ENCODE measurements at regions not wholly inside any gene's neighbourhood (a gene's known extent, or its start where the extent isn't known, plus 50 kb on each side); places are given as distances from the start of the nearest gene placed in this dataset.

DNA sequence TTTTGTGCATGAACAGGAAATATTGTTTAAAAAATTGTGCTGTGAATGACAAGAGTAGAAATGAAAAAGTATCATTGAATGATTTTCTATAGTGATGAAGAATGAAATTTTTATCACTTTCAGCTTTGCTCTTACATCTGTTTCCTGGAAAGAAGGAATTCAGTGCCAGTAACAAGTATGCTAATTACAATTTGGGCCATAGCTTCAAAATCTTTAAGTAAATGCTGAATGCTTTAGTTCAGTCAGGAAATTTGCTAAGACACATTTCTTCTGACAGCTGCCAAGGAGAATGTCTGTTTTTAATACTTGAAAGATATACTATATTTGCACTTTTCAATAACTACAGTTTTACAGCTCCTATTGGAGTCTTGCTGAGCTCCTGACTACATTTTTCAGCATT lies 203.7 kb upstream of the RSPO3 start:
- no peak for DNase-seq
- no peaks in the 10 kb centered on the region for H3K9me3 ChIP-seq (replicated peaks; ENCODE audit: insufficient read depth, low read length)
- no peaks in the 10 kb centered on the region for H3K9me2 ChIP-seq (replicated peaks; ENCODE audit: insufficient read depth, low read length)
- no peak overlapping the region for H3K4me2 ChIP-seq (ENCODE audit: low read depth, low read length)
- H3K79me2 ChIP-seq (ENCODE audit: low read length), result no peaks in the 10 kb centered on the region
- TF ChIP-seq, protein P1, sequence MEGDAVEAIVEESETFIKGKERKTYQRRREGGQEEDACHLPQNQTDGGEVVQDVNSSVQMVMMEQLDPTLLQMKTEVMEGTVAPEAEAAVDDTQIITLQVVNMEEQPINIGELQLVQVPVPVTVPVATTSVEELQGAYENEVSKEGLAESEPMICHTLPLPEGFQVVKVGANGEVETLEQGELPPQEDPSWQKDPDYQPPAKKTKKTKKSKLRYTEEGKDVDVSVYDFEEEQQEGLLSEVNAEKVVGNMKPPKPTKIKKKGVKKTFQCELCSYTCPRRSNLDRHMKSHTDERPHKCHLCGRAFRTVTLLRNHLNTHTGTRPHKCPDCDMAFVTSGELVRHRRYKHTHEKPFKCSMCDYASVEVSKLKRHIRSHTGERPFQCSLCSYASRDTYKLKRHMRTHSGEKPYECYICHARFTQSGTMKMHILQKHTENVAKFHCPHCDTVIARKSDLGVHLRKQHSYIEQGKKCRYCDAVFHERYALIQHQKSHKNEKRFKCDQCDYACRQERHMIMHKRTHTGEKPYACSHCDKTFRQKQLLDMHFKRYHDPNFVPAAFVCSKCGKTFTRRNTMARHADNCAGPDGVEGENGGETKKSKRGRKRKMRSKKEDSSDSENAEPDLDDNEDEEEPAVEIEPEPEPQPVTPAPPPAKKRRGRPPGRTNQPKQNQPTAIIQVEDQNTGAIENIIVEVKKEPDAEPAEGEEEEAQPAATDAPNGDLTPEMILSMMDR (IDR thresholded peaks at IDR 0.05; ENCODE audit: low read length), result no peak
- TF ChIP-seq EZH2 (optimal IDR thresholded peaks at IDR 0.05; ENCODE audit: low read depth, low read length), result no peak
- no peak for TF ChIP-seq EZH2phosphoT487 (IDR thresholded peaks at IDR 0.05; ENCODE audit: low read length)
- H3K4me1 ChIP-seq (ENCODE audit: low read length), result no peaks in the 10 kb centered on the region
- H3K27ac ChIP-seq (ENCODE audit: low read length), result no peak overlapping the region
- H3K9ac ChIP-seq (ENCODE audit: low read length), result no peak overlapping the region
- H4K20me1 ChIP-seq (ENCODE audit: insufficient read depth, low read length), result no peaks in the 10 kb centered on the region
- H2AFZ ChIP-seq (ENCODE audit: low read length), result no peak overlapping the region
- no peaks in the 10 kb centered on the region for H3F3A ChIP-seq (ENCODE audit: insufficient read depth, low read length)
- no peaks in the 10 kb centered on the region for H3K27me3 ChIP-seq (replicated peaks; ENCODE audit: insufficient read depth, low read length)
- no peaks in the 10 kb centered on the region for H3K36me3 ChIP-seq (replicated peaks; ENCODE audit: insufficient read depth, low read length)
- no peak overlapping the region for H3K4me3 ChIP-seq (ENCODE audit: low read length)

DNA sequence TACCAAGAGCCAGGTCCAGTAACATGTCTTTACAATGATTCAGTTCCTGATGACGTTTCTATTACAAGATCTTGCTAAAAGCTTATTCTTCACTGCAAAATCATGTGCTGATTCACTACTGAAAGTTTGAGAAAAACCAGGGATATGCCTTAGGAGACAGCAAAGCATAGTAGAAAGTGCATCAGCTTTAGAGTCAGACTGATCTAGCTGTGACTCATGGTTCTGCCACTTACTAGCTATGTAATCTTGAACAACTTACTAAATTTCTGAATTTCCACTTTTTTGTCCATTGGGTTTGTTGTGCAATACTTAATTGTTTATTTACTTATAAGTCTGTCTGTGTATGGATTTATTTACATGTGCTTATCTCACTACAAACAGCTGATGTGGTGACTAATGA lies 198.5 kb upstream of the RSPO3 start:
- Histone ChIP-seq H3K4me1 (ENCODE audit: low read length) (no peaks in the 10 kb centered on the region), H3K9me3 (replicated peaks; ENCODE audit: insufficient read depth, low read length) (no peaks in the 10 kb centered on the region), H3K27me3 (replicated peaks; ENCODE audit: insufficient read depth, low read length) (no peaks in the 10 kb centered on the region), H3K4me2 (ENCODE audit: low read depth, low read length) (no peak overlapping the region), H3K27ac (ENCODE audit: low read length) (no peak overlapping the region), H3K4me3 (ENCODE audit: low read length) (no peak overlapping the region), H3K79me2 (ENCODE audit: low read length) (no peaks in the 10 kb centered on the region), H3F3A (ENCODE audit: insufficient read depth, low read length) (no peaks in the 10 kb centered on the region), H3K36me3 (replicated peaks; ENCODE audit: insufficient read depth, low read length) (no peaks in the 10 kb centered on the region), H2AFZ (ENCODE audit: low read length) (no peak overlapping the region), H3K9me2 (replicated peaks; ENCODE audit: insufficient read depth, low read length) (no peaks in the 10 kb centered on the region), H3K9ac (ENCODE audit: low read length) (no peak overlapping the region), H4K20me1 (ENCODE audit: insufficient read depth, low read length) (no peaks in the 10 kb centered on the region)
- no peak for TF ChIP-seq EZH2 (optimal IDR thresholded peaks at IDR 0.05; ENCODE audit: low read depth, low read length)
- TF ChIP-seq, protein P1 (IDR thresholded peaks at IDR 0.05; ENCODE audit: low read length), result no peak
- TF ChIP-seq EZH2phosphoT487 (IDR thresholded peaks at IDR 0.05; ENCODE audit: low read length), result no peak
- no peak for DNase-seq

DNA sequence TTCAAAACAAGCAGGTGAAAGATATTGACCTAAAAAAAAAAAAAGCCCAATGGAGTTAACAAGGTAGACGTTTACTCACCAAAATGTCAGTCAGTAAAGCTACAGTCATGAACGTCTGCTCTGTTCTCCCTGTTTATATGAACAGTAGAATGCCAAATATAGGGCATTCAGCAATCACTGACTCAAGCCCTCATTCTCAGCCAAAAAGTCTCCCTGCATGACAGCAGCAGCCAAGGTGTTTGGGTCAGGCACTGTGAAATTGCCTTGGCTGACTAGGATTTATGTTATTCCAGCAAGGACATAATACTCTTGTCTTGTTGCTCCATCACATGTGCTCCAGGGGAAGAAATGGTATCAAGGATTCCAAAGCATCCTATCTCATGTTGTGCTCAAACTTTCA lies 194.7 kb upstream of the RSPO3 start:
- Histone ChIP-seq H2AFZ (ENCODE audit: low read length) (no peak overlapping the region), H3K4me2 (ENCODE audit: low read depth, low read length) (no peak overlapping the region), H3K4me1 (ENCODE audit: low read length) (no peaks in the 10 kb centered on the region), H3K36me3 (replicated peaks; ENCODE audit: insufficient read depth, low read length) (no peaks in the 10 kb centered on the region), H4K20me1 (ENCODE audit: insufficient read depth, low read length) (no peaks in the 10 kb centered on the region), H3K27ac (ENCODE audit: low read length) (no peak overlapping the region), H3K9me2 (replicated peaks; ENCODE audit: insufficient read depth, low read length) (no peaks in the 10 kb centered on the region), H3K9me3 (replicated peaks; ENCODE audit: insufficient read depth, low read length) (no peaks in the 10 kb centered on the region), H3F3A (ENCODE audit: insufficient read depth, low read length) (no peaks in the 10 kb centered on the region), H3K9ac (ENCODE audit: low read length) (no peak overlapping the region), H3K27me3 (replicated peaks; ENCODE audit: insufficient read depth, low read length) (no peaks in the 10 kb centered on the region), H3K79me2 (ENCODE audit: low read length) (no peaks in the 10 kb centered on the region), H3K4me3 (ENCODE audit: low read length) (no peak overlapping the region)
- TF ChIP-seq, protein P1 (IDR thresholded peaks at IDR 0.05; ENCODE audit: low read length), result no peak
- TF ChIP-seq EZH2 (optimal IDR thresholded peaks at IDR 0.05; ENCODE audit: low read depth, low read length), result no peak
- TF ChIP-seq EZH2phosphoT487 (IDR thresholded peaks at IDR 0.05; ENCODE audit: low read length), result no peak
- no peak for DNase-seq
